Peyer's patch (tissue), 4 donors: ENCODE measurements at regions not wholly inside any gene's neighbourhood (a gene's known extent, or its start where the extent isn't known, plus 50 kb on each side); places are given as distances from the start of the nearest gene placed in this dataset.
"Not testable (repeated sequence)": the region's sequence is repeated elsewhere in the genome, so short reads cannot be mapped to it uniquely, and the experiment has no call there.

ENCODE experiments used
- POLR2A ChIP-seq, 2 donors: fragments of 450-650 bp; IDR thresholded peaks; one replicate each; pipeline ENCODE4 v1.5.1; 2017; ENCODE audit warnings: antibody characterized with exemption in 2 of 2, mild to moderate bottlenecking in 2 of 2, moderate library complexity in 2 of 2
- TF ChIP-seq, protein P1 (sequence below), 6 experiments: fragments of 450-650 bp in 4 of 6; fragments of 200-600 bp in 2 of 6; sonication (generic) in 1 of 6; IDR thresholded peaks; one replicate each; pipeline ENCODE4 v1.5.1; 2017 to 2019; ENCODE audit warnings: antibody characterized with exemption in 6 of 6, mild to moderate bottlenecking in 3 of 6, moderate library complexity in 1 of 6

- TF ChIP-seq, protein P1, sequence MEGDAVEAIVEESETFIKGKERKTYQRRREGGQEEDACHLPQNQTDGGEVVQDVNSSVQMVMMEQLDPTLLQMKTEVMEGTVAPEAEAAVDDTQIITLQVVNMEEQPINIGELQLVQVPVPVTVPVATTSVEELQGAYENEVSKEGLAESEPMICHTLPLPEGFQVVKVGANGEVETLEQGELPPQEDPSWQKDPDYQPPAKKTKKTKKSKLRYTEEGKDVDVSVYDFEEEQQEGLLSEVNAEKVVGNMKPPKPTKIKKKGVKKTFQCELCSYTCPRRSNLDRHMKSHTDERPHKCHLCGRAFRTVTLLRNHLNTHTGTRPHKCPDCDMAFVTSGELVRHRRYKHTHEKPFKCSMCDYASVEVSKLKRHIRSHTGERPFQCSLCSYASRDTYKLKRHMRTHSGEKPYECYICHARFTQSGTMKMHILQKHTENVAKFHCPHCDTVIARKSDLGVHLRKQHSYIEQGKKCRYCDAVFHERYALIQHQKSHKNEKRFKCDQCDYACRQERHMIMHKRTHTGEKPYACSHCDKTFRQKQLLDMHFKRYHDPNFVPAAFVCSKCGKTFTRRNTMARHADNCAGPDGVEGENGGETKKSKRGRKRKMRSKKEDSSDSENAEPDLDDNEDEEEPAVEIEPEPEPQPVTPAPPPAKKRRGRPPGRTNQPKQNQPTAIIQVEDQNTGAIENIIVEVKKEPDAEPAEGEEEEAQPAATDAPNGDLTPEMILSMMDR (IDR thresholded peaks at IDR 0.05) = not testable (repeated sequence)
- not testable (repeated sequence) for TF ChIP-seq POLR2A (IDR thresholded peaks at IDR 0.05)
Observed at GRCh38 chr10:47711428-47711827, 52.0 kb downstream of the SYT15B start.
